ENCODE measurements at regions not wholly inside any gene's neighbourhood (a gene's known extent, or its start where the extent isn't known, plus 50 kb on each side); places are given as distances from the start of the nearest gene placed in this dataset.

DNA sequence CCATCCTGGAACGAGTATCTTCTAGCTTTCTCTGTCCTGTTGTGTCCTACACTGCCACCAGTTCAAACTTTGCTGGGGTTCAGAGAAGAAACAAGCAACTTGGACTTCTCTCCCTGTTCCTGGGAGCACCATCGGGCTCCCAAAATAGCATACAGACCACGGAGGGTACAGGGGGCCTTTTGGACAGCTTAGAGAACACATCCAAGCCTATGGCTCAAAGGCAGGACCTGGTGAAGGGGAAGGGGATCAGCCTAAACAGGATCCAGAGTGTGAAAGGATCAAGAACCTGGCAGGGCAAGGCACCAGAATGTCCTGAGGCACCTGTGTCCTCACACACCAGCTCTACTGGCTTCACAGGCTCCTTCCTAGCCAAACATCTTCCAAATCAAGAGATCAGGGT is 1336.5 kb downstream of the UQCRFS1 start:
- TF ChIP-seq, protein P1, sequence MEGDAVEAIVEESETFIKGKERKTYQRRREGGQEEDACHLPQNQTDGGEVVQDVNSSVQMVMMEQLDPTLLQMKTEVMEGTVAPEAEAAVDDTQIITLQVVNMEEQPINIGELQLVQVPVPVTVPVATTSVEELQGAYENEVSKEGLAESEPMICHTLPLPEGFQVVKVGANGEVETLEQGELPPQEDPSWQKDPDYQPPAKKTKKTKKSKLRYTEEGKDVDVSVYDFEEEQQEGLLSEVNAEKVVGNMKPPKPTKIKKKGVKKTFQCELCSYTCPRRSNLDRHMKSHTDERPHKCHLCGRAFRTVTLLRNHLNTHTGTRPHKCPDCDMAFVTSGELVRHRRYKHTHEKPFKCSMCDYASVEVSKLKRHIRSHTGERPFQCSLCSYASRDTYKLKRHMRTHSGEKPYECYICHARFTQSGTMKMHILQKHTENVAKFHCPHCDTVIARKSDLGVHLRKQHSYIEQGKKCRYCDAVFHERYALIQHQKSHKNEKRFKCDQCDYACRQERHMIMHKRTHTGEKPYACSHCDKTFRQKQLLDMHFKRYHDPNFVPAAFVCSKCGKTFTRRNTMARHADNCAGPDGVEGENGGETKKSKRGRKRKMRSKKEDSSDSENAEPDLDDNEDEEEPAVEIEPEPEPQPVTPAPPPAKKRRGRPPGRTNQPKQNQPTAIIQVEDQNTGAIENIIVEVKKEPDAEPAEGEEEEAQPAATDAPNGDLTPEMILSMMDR (IDR thresholded peaks at IDR 0.05), result no peak
- TF ChIP-seq POLR2AphosphoS5 (IDR thresholded peaks at IDR 0.05), result no peak
